ENCODE measurements at regions not wholly inside any gene's neighbourhood (a gene's known extent, or its start where the extent isn't known, plus 50 kb on each side); places are given as distances from the start of the nearest gene placed in this dataset.

DNA sequence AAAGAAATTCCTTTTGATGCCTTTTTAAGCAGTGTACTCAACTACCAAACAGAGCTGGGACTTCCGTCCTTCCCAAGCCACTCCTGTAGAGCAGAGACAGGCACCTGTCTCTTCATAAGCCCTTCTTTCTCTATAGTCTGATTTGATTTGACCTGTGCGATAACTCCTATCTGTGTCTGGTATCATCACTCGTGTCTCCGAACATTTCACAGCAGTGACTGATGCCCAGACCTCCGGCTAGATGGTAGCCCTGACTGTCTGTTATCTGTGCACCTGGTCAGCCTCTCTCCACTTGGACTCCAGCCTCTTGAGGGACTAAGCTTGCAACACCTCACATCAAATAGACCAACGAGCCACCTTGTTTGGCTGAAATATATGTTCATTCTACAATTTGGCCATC, 316.2 kb upstream of the ZNF507 start:
- no peaks in the 10 kb centered on the region for H3K36me3 ChIP-seq (ENCODE audit: control insufficient read depth in 2 of 2, extremely low read depth in 1 of 2, insufficient read depth in 2 of 2, low read length in 2 of 2)
- H2AFZ ChIP-seq (ENCODE audit: control insufficient read depth, low read length), result no peak overlapping the region
- no peak for TF ChIP-seq EZH2 (IDR thresholded peaks at IDR 0.05; ENCODE audit: low read length)
- TF ChIP-seq, protein P1, sequence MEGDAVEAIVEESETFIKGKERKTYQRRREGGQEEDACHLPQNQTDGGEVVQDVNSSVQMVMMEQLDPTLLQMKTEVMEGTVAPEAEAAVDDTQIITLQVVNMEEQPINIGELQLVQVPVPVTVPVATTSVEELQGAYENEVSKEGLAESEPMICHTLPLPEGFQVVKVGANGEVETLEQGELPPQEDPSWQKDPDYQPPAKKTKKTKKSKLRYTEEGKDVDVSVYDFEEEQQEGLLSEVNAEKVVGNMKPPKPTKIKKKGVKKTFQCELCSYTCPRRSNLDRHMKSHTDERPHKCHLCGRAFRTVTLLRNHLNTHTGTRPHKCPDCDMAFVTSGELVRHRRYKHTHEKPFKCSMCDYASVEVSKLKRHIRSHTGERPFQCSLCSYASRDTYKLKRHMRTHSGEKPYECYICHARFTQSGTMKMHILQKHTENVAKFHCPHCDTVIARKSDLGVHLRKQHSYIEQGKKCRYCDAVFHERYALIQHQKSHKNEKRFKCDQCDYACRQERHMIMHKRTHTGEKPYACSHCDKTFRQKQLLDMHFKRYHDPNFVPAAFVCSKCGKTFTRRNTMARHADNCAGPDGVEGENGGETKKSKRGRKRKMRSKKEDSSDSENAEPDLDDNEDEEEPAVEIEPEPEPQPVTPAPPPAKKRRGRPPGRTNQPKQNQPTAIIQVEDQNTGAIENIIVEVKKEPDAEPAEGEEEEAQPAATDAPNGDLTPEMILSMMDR (optimal IDR thresholded peaks at IDR 0.05 in 1 of 3, IDR thresholded peaks at IDR 0.05 in 1 of 3, conservative IDR thresholded peaks at IDR 0.05 in 1 of 3; ENCODE audit: extremely low read depth in 1 of 3, insufficient read depth in 2 of 3, low read length in 3 of 3), result no peak
- H3K4me3 ChIP-seq (ENCODE audit: control insufficient read depth in 2 of 3, extremely low read depth in 1 of 3, insufficient read depth in 2 of 3, low read depth in 1 of 3, low read length in 3 of 3), result no peak overlapping the region
- dilution Hi-C loops (cut with MboI; ENCODE audit: extremely low pct_ligation_motif_present, low sequenced_read_pairs), result no loop called here
- H4K20me1 ChIP-seq (ENCODE audit: control insufficient read depth, extremely low read depth, insufficient read depth, low read length), result no peaks in the 10 kb centered on the region
- no peaks in the 10 kb centered on the region for H3K4me1 ChIP-seq (ENCODE audit: control insufficient read depth, extremely low read depth, insufficient read depth, low read length)
- FAIRE-seq (no peak), DNase-seq (ENCODE audit: low read depth, low spot score) (no peak)
- H3K9ac ChIP-seq (ENCODE audit: control insufficient read depth, extremely low read depth, insufficient read depth, low read length), result no peak overlapping the region
- H3K4me2 ChIP-seq (ENCODE audit: control insufficient read depth, extremely low read depth, insufficient read depth, low read depth, low read length), result no peak overlapping the region
- no peaks in the 10 kb centered on the region for H3K79me2 ChIP-seq (ENCODE audit: control insufficient read depth, insufficient read depth, low read length)
- no peaks in the 10 kb centered on the region for H3K27me3 ChIP-seq (ENCODE audit: control insufficient read depth, extremely low read depth, insufficient read depth, low read length)
- no peak overlapping the region for H3K27ac ChIP-seq (ENCODE audit: control insufficient read depth, insufficient read depth, low read length)
- H3K9me1 ChIP-seq (ENCODE audit: control insufficient read depth, extremely low read depth, insufficient read depth, low read length), result no peaks in the 10 kb centered on the region
- H3K9me3 ChIP-seq (ENCODE audit: control insufficient read depth, low read depth, low read length), result no peaks in the 10 kb centered on the region

DNA sequence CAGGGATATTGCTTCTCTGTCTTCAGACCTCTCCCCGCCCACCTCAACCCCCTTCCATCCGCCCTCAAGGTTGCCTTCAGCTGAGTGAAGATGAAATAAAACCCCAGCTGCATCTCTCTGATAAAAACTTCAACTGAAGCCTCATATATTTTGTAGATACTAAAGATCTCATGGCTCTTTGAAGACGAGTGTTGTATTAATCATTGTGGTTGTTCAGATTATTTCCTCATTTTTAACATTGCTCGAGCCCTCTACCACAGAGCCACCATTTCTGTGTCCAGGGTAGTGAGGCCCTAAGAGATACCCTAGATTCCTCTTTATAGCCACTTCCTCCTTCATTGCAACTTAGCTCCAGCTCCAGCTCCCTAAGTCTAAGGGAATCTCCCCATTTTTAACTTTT, 312.8 kb upstream of the ZNF507 start:
- H2AFZ ChIP-seq (ENCODE audit: control insufficient read depth, low read length), result no peak overlapping the region
- dilution Hi-C loops (cut with MboI; ENCODE audit: extremely low pct_ligation_motif_present, low sequenced_read_pairs), result no loop called here
- H3K9ac ChIP-seq (ENCODE audit: control insufficient read depth, extremely low read depth, insufficient read depth, low read length), result no peak overlapping the region
- no peak overlapping the region for H3K27ac ChIP-seq (ENCODE audit: control insufficient read depth, insufficient read depth, low read length)
- DNase-seq (ENCODE audit: low read depth, low spot score) (no peak), FAIRE-seq (no peak)
- no peaks in the 10 kb centered on the region for H3K9me1 ChIP-seq (ENCODE audit: control insufficient read depth, extremely low read depth, insufficient read depth, low read length)
- H3K4me2 ChIP-seq (ENCODE audit: control insufficient read depth, extremely low read depth, insufficient read depth, low read depth, low read length), result no peak overlapping the region
- H3K4me1 ChIP-seq (ENCODE audit: control insufficient read depth, extremely low read depth, insufficient read depth, low read length), result no peaks in the 10 kb centered on the region
- H3K79me2 ChIP-seq (ENCODE audit: control insufficient read depth, insufficient read depth, low read length), result no peaks in the 10 kb centered on the region
- TF ChIP-seq EZH2 (IDR thresholded peaks at IDR 0.05; ENCODE audit: low read length), result no peak
- TF ChIP-seq, protein P1 (optimal IDR thresholded peaks at IDR 0.05 in 1 of 3, IDR thresholded peaks at IDR 0.05 in 1 of 3, conservative IDR thresholded peaks at IDR 0.05 in 1 of 3; ENCODE audit: extremely low read depth in 1 of 3, insufficient read depth in 2 of 3, low read length in 3 of 3), result no peak
- H3K36me3 ChIP-seq (ENCODE audit: control insufficient read depth in 2 of 2, extremely low read depth in 1 of 2, insufficient read depth in 2 of 2, low read length in 2 of 2), result no peaks in the 10 kb centered on the region
- no peak overlapping the region for H3K4me3 ChIP-seq (ENCODE audit: control insufficient read depth in 2 of 3, extremely low read depth in 1 of 3, insufficient read depth in 2 of 3, low read depth in 1 of 3, low read length in 3 of 3)
- H3K9me3 ChIP-seq (ENCODE audit: control insufficient read depth, low read depth, low read length), result no peaks in the 10 kb centered on the region
- H3K27me3 ChIP-seq (ENCODE audit: control insufficient read depth, extremely low read depth, insufficient read depth, low read length), result no peaks in the 10 kb centered on the region
- H4K20me1 ChIP-seq (ENCODE audit: control insufficient read depth, extremely low read depth, insufficient read depth, low read length), result no peaks in the 10 kb centered on the region

All from keratinocyte (primary cell).